HCT116 (cell line): ENCODE measurements at regions not wholly inside any gene's neighbourhood (a gene's known extent, or its start where the extent isn't known, plus 50 kb on each side); places are given as distances from the start of the nearest gene placed in this dataset.

Source experiments
- ATAC-seq: fragments of 200-7000 bp; cut with Tn5 transposase; 2 replicates; pipeline ENCODE4 v1.9.1; 2020; ENCODE audit warnings: mild to moderate bottlenecking, moderate library complexity
- BruUV-seq: library from RNA; stranded (reverse); fragments of 400-500 nt; replicated peaks from 2 replicates; lab custom pipeline; 2021; lab: Mats Ljungman, UMichigan
- CTCF ChIA-PET: fragments of 300-600 bp; sonication (Branson Sonifier 250); formaldehyde crosslinking; loops from one replicate; lab custom pipeline; 2021; ENCODE audit warnings: antibody characterized with exemption; lab: Charles Lee
- POLR2A ChIA-PET: fragments of 300-600, 350-600 bp; sonication (Branson Sonifier 250); formaldehyde crosslinking; loops from one replicate; lab custom pipeline; 2021; ENCODE audit warnings: antibody characterized with exemption; lab: Charles Lee
- RAD21 ChIA-PET, 2 experiments: fragments of 300-600 bp; sonication (Branson Sonifier 250); formaldehyde crosslinking; loops; one replicate each; lab custom pipeline; 2023; ENCODE audit warnings: low total read pairs in 2 of 2; ENCODE audit not compliant: uncharacterized antibody in 2 of 2, unreplicated experiment in 2 of 2, low non-redundant PET in 1 of 2; lab: Charles Lee
- DNase-seq: peaks from one replicate; pipeline ENCODE4 v3.0.0-alpha.2; 2010; ENCODE audit warnings: low read depth, low spot score
- H2AFZ ChIP-seq: fragments of 200-600 bp; shearing (Covaris generic), sonication (generic); 2 replicates; pipeline ENCODE4 v1.6.1; 2017; ENCODE audit warnings: low read depth, mixed run types, mixed read lengths, antibody characterized with exemption, low read length; ENCODE audit not compliant: poor library complexity, severe bottlenecking
- H3K27ac ChIP-seq: 2 replicates; pipeline ENCODE4 v1.5.1; 2012; ENCODE audit warnings: low read depth, low read length
- H3K27me3 ChIP-seq: fragments of 200-600 bp; sonication (generic); 2 replicates; pipeline ENCODE4 v1.6.1; 2016; ENCODE audit warnings: mixed run types, low read length, mixed read lengths; ENCODE audit not compliant: insufficient read depth
- H3K36me3 ChIP-seq, 2 experiments: fragments of 200-500 bp in 1 of 2; fragments of 200-600 bp in 1 of 2; sonication (Bioruptor generic) in 1 of 2; sonication (generic) in 1 of 2; 2 replicates each; pipeline versions ENCODE4 v1.5.1 to v1.6.1; 2014 to 2016; ENCODE audit warnings: low read length in 2 of 2, inconsistent platforms in 1 of 2, mixed read lengths in 1 of 2, mixed run types in 1 of 2; ENCODE audit not compliant: insufficient read depth in 2 of 2, control insufficient read depth in 1 of 2
- H3K4me1 ChIP-seq, 2 experiments: fragments of 200-600 bp in 1 of 2; sonication (generic) in 1 of 2; 2 replicates each; pipeline versions ENCODE4 v1.5.1 to v1.6.1; 2012 to 2017; ENCODE audit warnings: low read length in 2 of 2, inconsistent platforms in 1 of 2, mild to moderate bottlenecking in 1 of 2, mixed read lengths in 1 of 2, mixed run types in 1 of 2, moderate library complexity in 1 of 2; ENCODE audit not compliant: insufficient read depth in 2 of 2, control insufficient read depth in 1 of 2
- H3K4me2 ChIP-seq: fragments of 200-600 bp; sonication (generic); 2 replicates; pipeline ENCODE4 v1.6.1; 2017; ENCODE audit warnings: mixed run types, low read length, mixed read lengths
- H3K4me3 ChIP-seq, 2 experiments: fragments of 200-600 bp in 1 of 2; sonication (generic) in 1 of 2; replicated peaks in 1 of 2; 2 replicates each; pipeline ENCODE4 v1.5.1; 2011 to 2016; ENCODE audit warnings: low read length in 2 of 2, control low read depth in 1 of 2, low read depth in 1 of 2, mild to moderate bottlenecking in 1 of 2, mixed read lengths in 1 of 2, mixed run types in 1 of 2
- H3K79me2 ChIP-seq: fragments of 200-600 bp; sonication (generic); 2 replicates; pipeline ENCODE4 v1.6.1; 2017; ENCODE audit warnings: mild to moderate bottlenecking, mixed run types, low read length, moderate library complexity, mixed read lengths; ENCODE audit not compliant: insufficient read depth
- H3K9ac ChIP-seq: fragments of 200-600 bp; sonication (generic); 2 replicates; pipeline ENCODE4 v1.6.1; 2016; ENCODE audit warnings: low read length, mixed read lengths
- H3K9me2 ChIP-seq: fragments of 200-600 bp; sonication (generic), shearing (Covaris generic); 2 replicates; pipeline ENCODE4 v1.6.1; 2017; ENCODE audit warnings: mixed run types, mild to moderate bottlenecking, moderate library complexity; ENCODE audit not compliant: insufficient read depth
- H3K9me3 ChIP-seq, 2 experiments: fragments of 200-500 bp in 1 of 2; fragments of 200-600 bp in 1 of 2; sonication (Bioruptor generic) in 1 of 2; sonication (generic) in 1 of 2; 2 replicates each; pipeline ENCODE4 v1.6.1; 2014 to 2017; ENCODE audit warnings: low read length in 2 of 2, mixed read lengths in 2 of 2, inconsistent platforms in 1 of 2, low read depth in 1 of 2, mild to moderate bottlenecking in 1 of 2, mixed run types in 1 of 2, moderate library complexity in 1 of 2; ENCODE audit not compliant: control insufficient read depth in 1 of 2, insufficient read depth in 1 of 2
- H4K20me1 ChIP-seq: fragments of 200-600 bp; sonication (generic), shearing (Covaris generic); 2 replicates; pipeline ENCODE4 v1.6.1; 2017; ENCODE audit warnings: mixed run types, mild to moderate bottlenecking, moderate library complexity; ENCODE audit not compliant: insufficient read depth
- ATF3 ChIP-seq: IDR thresholded peaks from 2 replicates; pipeline ENCODE4 v1.6.1; 2012
- CBX3 ChIP-seq: IDR thresholded peaks from 2 replicates; pipeline ENCODE4 v1.6.1; 2012; ENCODE audit warnings: low read depth
- CEBPB ChIP-seq: IDR thresholded peaks from 2 replicates; pipeline ENCODE4 v1.6.1; 2012; ENCODE audit warnings: low read depth
- EGR1 ChIP-seq: IDR thresholded peaks from 2 replicates; pipeline ENCODE4 v1.6.1; 2012; ENCODE audit warnings: low read depth
- EZH2 ChIP-seq: fragments of 200-600 bp; sonication (generic); IDR thresholded peaks from 2 replicates; pipeline ENCODE4 v1.6.1; 2017; ENCODE audit warnings: antibody characterized with exemption, mixed run types
- EZH2phosphoT487 ChIP-seq: fragments of 200-600 bp; IDR thresholded peaks from 2 replicates; pipeline ENCODE4 v1.6.1; 2018; ENCODE audit warnings: antibody characterized with exemption, borderline replicate concordance
- FOSL1 ChIP-seq: IDR thresholded peaks from 2 replicates; pipeline ENCODE4 v1.6.1; 2012; ENCODE audit warnings: low read depth
- JUND ChIP-seq: IDR thresholded peaks from 2 replicates; pipeline ENCODE4 v1.6.1; 2012
- MAX ChIP-seq: IDR thresholded peaks from 2 replicates; pipeline ENCODE4 v1.6.1; 2012
- POLR2A ChIP-seq: IDR thresholded peaks from 2 replicates; pipeline ENCODE4 v1.7.0; 2011; ENCODE audit warnings: borderline replicate concordance; ENCODE audit not compliant: insufficient read depth, insufficient read length; ENCODE audit errors: extremely low read depth
- RAD21 ChIP-seq: IDR thresholded peaks from 2 replicates; pipeline ENCODE4 v1.6.1; 2012; ENCODE audit warnings: low read depth, mild to moderate bottlenecking
- REST ChIP-seq: IDR thresholded peaks from 2 replicates; pipeline ENCODE4 v1.6.1; 2012; ENCODE audit warnings: low read depth
- SIN3A ChIP-seq: IDR thresholded peaks from 2 replicates; pipeline ENCODE4 v1.6.1; 2012; ENCODE audit warnings: low read depth
- SP1 ChIP-seq: IDR thresholded peaks from 2 replicates; pipeline ENCODE4 v1.6.1; 2012; ENCODE audit warnings: low read depth
- SRF ChIP-seq: IDR thresholded peaks from 2 replicates; pipeline ENCODE4 v1.6.1; 2012; ENCODE audit warnings: low read depth
- TCF7L2 ChIP-seq: IDR thresholded peaks from 2 replicates; pipeline ENCODE4 v1.7.0; 2011; ENCODE audit warnings: borderline replicate concordance, inconsistent platforms; ENCODE audit not compliant: insufficient read depth, insufficient read length; ENCODE audit errors: extremely low read depth
- YY1 ChIP-seq: IDR thresholded peaks from 2 replicates; pipeline ENCODE4 v1.6.1; 2011; ENCODE audit warnings: low read length, low read depth, moderate library complexity, mild to moderate bottlenecking; ENCODE audit not compliant: insufficient replicate concordance; ENCODE audit errors: extremely low read depth
- ZFX ChIP-seq: fragments of 450-650 bp; IDR thresholded peaks from 2 replicates; pipeline ENCODE4 v1.6.1; 2017
- intact Hi-C: fragments of 100-400 bp; cut with micrococcal nuclease; formaldehyde crosslinking; loops from 2 replicates; pipeline ENCODE4 v1.10.0; 2022

- CTCF ChIA-PET, result no interaction called here
- DNase-seq, result no peak
- no peak for ATAC-seq
- H3K9me3 ChIP-seq, result no peaks in the 10 kb centered on the region
- no peaks in the 10 kb centered on the region for H3K9me2 ChIP-seq
- no peaks in the 10 kb centered on the region for H4K20me1 ChIP-seq
- TF ChIP-seq MAX (no peak), SIN3A (no peak), YY1 (no peak), FOSL1 (no peak), ZFX (no peak), EZH2phosphoT487 (no peak), EGR1 (no peak), TCF7L2 (no peak), SRF (no peak), CEBPB (no peak), CBX3 (no peak), RAD21 (no peak)
- intact Hi-C loops, result no loop called here
- no peak overlapping the region for H3K9ac ChIP-seq
- H3K27me3 ChIP-seq, result no peaks in the 10 kb centered on the region
- POLR2A ChIA-PET, result no interaction called here
- H2AFZ ChIP-seq, result no peak overlapping the region
- H3K4me3 ChIP-seq, result no peak overlapping the region
- no peaks in the 10 kb centered on the region for H3K79me2 ChIP-seq
- RAD21 ChIA-PET, result no interaction called here
- no peaks in the 10 kb centered on the region for H3K4me1 ChIP-seq
- H3K36me3 ChIP-seq, result no peaks in the 10 kb centered on the region
- BruUV-seq, result no TSS peak
- no peak overlapping the region for H3K27ac ChIP-seq
- H3K4me2 ChIP-seq, result no peak overlapping the region
Observed at GRCh38 chr4:36665985-36666527, 384.6 kb downstream of the DTHD1 start.

GRCh38 chr4:36675436-36675835, 394.0 kb downstream of the DTHD1 start:
- no peak for ATAC-seq
- TF ChIP-seq POLR2A (no peak), ZFX (no peak), CEBPB (no peak), REST (no peak), CBX3 (no peak), JUND (no peak), SRF (no peak), ATF3 (no peak), YY1 (no peak), SIN3A (no peak), EZH2 (no peak), TCF7L2 (no peak), MAX (no peak), EGR1 (no peak), SP1 (no peak), RAD21 (no peak), EZH2phosphoT487 (no peak), FOSL1 (no peak)

More at GRCh38 chr4:36675436-36675835, 394.0 kb downstream of the DTHD1 start:
- CTCF ChIA-PET, result no interaction called here
- Histone ChIP-seq H3K27ac (no peak overlapping the region), H3K9me2 (no peaks in the 10 kb centered on the region), H3K4me2 (no peak overlapping the region), H4K20me1 (no peaks in the 10 kb centered on the region), H3K27me3 (0 out of 2 replicates have a peak, but pooled peaks cover 2% of the 10 kb centered on the region), H3K4me1 (no peaks in the 10 kb centered on the region), H3K9me3 (no peaks in the 10 kb centered on the region), H3K79me2 (no peaks in the 10 kb centered on the region), H3K4me3 (no peak overlapping the region), H2AFZ (no peak overlapping the region), H3K9ac (no peak overlapping the region), H3K36me3 (no peaks in the 10 kb centered on the region)
- BruUV-seq, result no TSS peak
- intact Hi-C loops, result no loop called here
- POLR2A ChIA-PET, result no interaction called here
- DNase-seq, result no peak
- RAD21 ChIA-PET, result no interaction called here
